SK-N-MC (cell line): ENCODE measurements at regions not wholly inside any gene's neighbourhood (a gene's known extent, or its start where the extent isn't known, plus 50 kb on each side); places are given as distances from the start of the nearest gene placed in this dataset.

Experiments used
- EZH2 ChIP-seq: fragments of 200-600 bp; sonication (generic); IDR thresholded peaks from one replicate; pipeline ENCODE4 v1.6.1; 2017; ENCODE audit warnings: antibody characterized with exemption
- FOXP2 ChIP-seq: optimal IDR thresholded peaks from 2 replicates; pipeline ENCODE3; 2011; ENCODE audit warnings: mild to moderate bottlenecking, moderate library complexity; ENCODE audit not compliant: insufficient read depth; ENCODE audit errors: extremely low read length, control extremely low read depth
- POLR2AphosphoS5 ChIP-seq: IDR thresholded peaks from 2 replicates; pipeline ENCODE4 v1.6.1; 2012; ENCODE audit warnings: mild to moderate bottlenecking, low read depth, low read length, borderline replicate concordance

DNA sequence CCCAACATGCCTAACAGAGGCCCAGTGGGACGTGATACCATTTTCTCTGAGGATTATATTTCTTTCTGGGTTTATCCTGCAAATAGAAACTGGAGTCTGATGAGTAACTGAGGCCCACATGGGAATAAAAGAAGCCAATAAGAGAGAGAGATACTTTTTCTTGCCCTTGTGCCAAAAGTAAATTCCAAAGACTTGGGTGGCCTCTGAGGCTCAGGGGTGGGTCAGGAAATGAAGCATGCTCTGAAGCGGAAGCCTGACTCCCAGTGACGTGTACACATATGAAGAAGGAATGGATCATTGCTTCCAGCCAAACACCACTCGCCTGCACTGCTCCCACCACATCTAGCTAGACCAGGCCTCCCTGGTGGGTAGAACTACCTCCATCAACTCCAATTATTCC lies 273.6 kb upstream of the NCKAP5 start:
- TF ChIP-seq POLR2AphosphoS5, result no peak
- no peak for TF ChIP-seq EZH2
- peak; percentile 21 for TF ChIP-seq FOXP2
